ENCODE measurements at regions not wholly inside any gene's neighbourhood (a gene's known extent, or its start where the extent isn't known, plus 50 kb on each side); places are given as distances from the start of the nearest gene placed in this dataset.

GRCh38 chr11:32233928-32234327 lies 143.1 kb downstream of the RCN1 start:
- H3K27me3 Mint-ChIP-seq: peaks cover 4% of the 10 kb centered on the region
- H3K9me3 Mint-ChIP-seq: no peaks in the 10 kb centered on the region
- no peak for TF ChIP-seq CTCF (conservative IDR thresholded peaks at IDR 0.05)
- H3K27ac Mint-ChIP-seq: no peak overlapping the region
- H3K4me3 Mint-ChIP-seq: no peak overlapping the region
- H3K36me3 Mint-ChIP-seq: no peaks in the 10 kb centered on the region
- no peaks in the 10 kb centered on the region for H3K4me1 Mint-ChIP-seq (ENCODE audit: unreplicated experiment)
- DNase-seq (ENCODE audit: extremely low spot score, unreplicated experiment): no peak

GRCh38 chr11:32244453-32244852 lies 153.6 kb downstream of the RCN1 start:
- TF ChIP-seq CTCF (conservative IDR thresholded peaks at IDR 0.05): no peak
- no peak overlapping the region for H3K4me3 Mint-ChIP-seq
- no peaks in the 10 kb centered on the region for H3K36me3 Mint-ChIP-seq

GRCh38 chr11:32253706-32254105 lies 162.8 kb downstream of the RCN1 start:
- no peaks in the 10 kb centered on the region for H3K27me3 Mint-ChIP-seq
- no peak overlapping the region for H3K27ac Mint-ChIP-seq
- H3K4me1 Mint-ChIP-seq (ENCODE audit: unreplicated experiment): peaks cover 24% of the 10 kb centered on the region
- no peak for TF ChIP-seq CTCF (conservative IDR thresholded peaks at IDR 0.05)
- H3K4me3 Mint-ChIP-seq: no peak overlapping the region
- H3K36me3 Mint-ChIP-seq: no peaks in the 10 kb centered on the region
- DNase-seq (ENCODE audit: extremely low spot score, unreplicated experiment): no peak
- no peaks in the 10 kb centered on the region for H3K9me3 Mint-ChIP-seq

More at GRCh38 chr11:32244453-32244852, 153.6 kb downstream of the RCN1 start:
- H3K27me3 Mint-ChIP-seq: no peaks in the 10 kb centered on the region
- H3K9me3 Mint-ChIP-seq: no peaks in the 10 kb centered on the region
- DNase-seq (ENCODE audit: extremely low spot score, unreplicated experiment): no peak
- H3K4me1 Mint-ChIP-seq (ENCODE audit: unreplicated experiment): no peaks in the 10 kb centered on the region
- H3K27ac Mint-ChIP-seq: no peak overlapping the region

GRCh38 chr11:32255841-32256240 lies 165.0 kb downstream of the RCN1 start:
- H3K27ac Mint-ChIP-seq: no peak overlapping the region
- no peaks in the 10 kb centered on the region for H3K27me3 Mint-ChIP-seq
- no peak for DNase-seq (ENCODE audit: extremely low spot score, unreplicated experiment)
- no peaks in the 10 kb centered on the region for H3K36me3 Mint-ChIP-seq
- TF ChIP-seq CTCF (conservative IDR thresholded peaks at IDR 0.05): no peak
- peaks cover 35% of the 10 kb centered on the region for H3K4me1 Mint-ChIP-seq (ENCODE audit: unreplicated experiment)
- H3K9me3 Mint-ChIP-seq: no peaks in the 10 kb centered on the region
- H3K4me3 Mint-ChIP-seq: no peak overlapping the region

- Mint-ChIP-seq H3K9me3 (no peaks in the 10 kb centered on the region), H3K4me1 (ENCODE audit: unreplicated experiment) (peaks cover 35% of the 10 kb centered on the region)
- no peak for TF ChIP-seq CTCF (conservative IDR thresholded peaks at IDR 0.05)
Measured at GRCh38 chr11:32256466-32256865, 165.6 kb downstream of the RCN1 start.

GRCh38 chr11:32259641-32260081 lies 168.8 kb downstream of the RCN1 start:
- DNase-seq (ENCODE audit: extremely low spot score, unreplicated experiment): no peak
- Mint-ChIP-seq H3K4me1 (ENCODE audit: unreplicated experiment) (peaks cover 42% of the 10 kb centered on the region), H3K27ac (peak overlapping the region; percentile 28)

More at GRCh38 chr11:32256466-32256865, 165.6 kb downstream of the RCN1 start:
- no peak for DNase-seq (ENCODE audit: extremely low spot score, unreplicated experiment)
- Mint-ChIP-seq H3K27ac (no peak overlapping the region), H3K36me3 (no peaks in the 10 kb centered on the region), H3K27me3 (no peaks in the 10 kb centered on the region), H3K4me3 (no peak overlapping the region)

More at GRCh38 chr11:32259641-32260081, 168.8 kb downstream of the RCN1 start:
- TF ChIP-seq CTCF (conservative IDR thresholded peaks at IDR 0.05): no peak
- H3K27me3 Mint-ChIP-seq: no peaks in the 10 kb centered on the region
- no peak overlapping the region for H3K4me3 Mint-ChIP-seq
- H3K36me3 Mint-ChIP-seq: no peaks in the 10 kb centered on the region
- no peaks in the 10 kb centered on the region for H3K9me3 Mint-ChIP-seq
